ENCODE measurements at regions not wholly inside any gene's neighbourhood (a gene's known extent, or its start where the extent isn't known, plus 50 kb on each side); places are given as distances from the start of the nearest gene placed in this dataset.

DNA sequence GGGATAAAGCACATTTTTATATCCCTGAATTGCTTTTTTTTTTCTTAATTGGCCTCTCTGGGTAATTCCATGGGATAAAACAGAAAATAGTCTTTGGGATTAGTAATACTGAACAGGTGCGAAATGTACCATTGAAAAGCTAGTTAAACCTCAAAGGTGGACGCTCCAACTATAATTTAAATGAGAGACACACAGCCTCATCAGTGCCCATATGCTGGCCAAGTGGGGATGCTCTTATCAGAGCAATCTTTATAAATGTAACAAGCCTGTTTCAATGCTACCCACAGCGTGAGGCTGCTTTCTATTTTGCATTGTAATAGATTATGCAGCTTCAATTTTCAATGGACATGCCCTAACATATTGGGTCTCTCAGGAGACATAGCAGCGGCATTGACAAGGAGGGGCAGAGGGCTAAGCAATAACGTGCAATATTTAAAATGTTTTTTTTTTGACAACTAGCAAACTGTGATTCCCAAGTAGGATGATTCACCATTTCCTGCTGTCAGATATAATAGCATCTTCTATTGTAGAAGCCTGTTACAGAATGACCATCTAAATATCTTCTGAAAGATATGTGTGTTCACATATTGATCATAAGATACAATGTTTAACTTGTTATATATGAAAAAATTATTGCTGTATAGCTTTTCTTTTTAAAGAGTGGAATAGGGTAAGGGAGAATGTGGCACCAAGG lies 91.3 kb upstream of the BET1 start:
- TF ChIP-seq POLR2AphosphoS5 (IDR thresholded peaks at IDR 0.05; ENCODE audit: low read depth, low read length) (no peak), POLR2A (IDR thresholded peaks at IDR 0.05; ENCODE audit: low read depth, low read length) (no peak), PAX5 (IDR thresholded peaks at IDR 0.05; ENCODE audit: insufficient read depth, low read length, severe bottlenecking) (no peak), TAF1 (IDR thresholded peaks at IDR 0.05; ENCODE audit: low read depth, low read length) (no peak), POU2F2 (IDR thresholded peaks at IDR 0.05; ENCODE audit: low read depth, low read length) (no peak), SPI1 (IDR thresholded peaks at IDR 0.05; ENCODE audit: low read depth, low read length) (no peak)
- no peak for FAIRE-seq
- DNase-seq (ENCODE audit: insufficient read length, low spot score) = no peak

DNA sequence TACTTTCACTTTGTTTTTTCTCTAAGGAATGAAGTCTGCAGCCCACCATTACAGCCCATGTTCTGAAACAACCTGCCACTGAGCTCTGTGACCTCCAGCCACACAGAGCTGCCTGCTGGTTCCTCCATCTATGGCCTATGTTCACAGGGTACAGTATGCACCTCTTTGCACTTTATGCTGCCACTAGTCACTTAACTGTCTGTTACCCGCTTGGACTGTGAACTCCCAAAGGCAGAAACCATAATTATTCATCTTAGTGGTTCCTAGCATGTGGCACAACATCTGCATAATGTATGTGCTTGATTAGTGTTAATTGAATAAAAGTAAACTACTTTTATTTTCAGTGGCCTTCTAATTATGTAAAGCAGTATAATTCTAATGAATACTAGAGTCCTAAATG lies 95.5 kb upstream of the BET1 start:
- TF ChIP-seq PAX5 (IDR thresholded peaks at IDR 0.05; ENCODE audit: insufficient read depth, low read length, severe bottlenecking) = no peak
- TF ChIP-seq POLR2A (IDR thresholded peaks at IDR 0.05; ENCODE audit: low read depth, low read length) = no peak
- TF ChIP-seq POLR2AphosphoS5 (IDR thresholded peaks at IDR 0.05; ENCODE audit: low read depth, low read length) = no peak
- no peak for TF ChIP-seq TAF1 (IDR thresholded peaks at IDR 0.05; ENCODE audit: low read depth, low read length)
- TF ChIP-seq SPI1 (IDR thresholded peaks at IDR 0.05; ENCODE audit: low read depth, low read length) = no peak
- no peak for TF ChIP-seq POU2F2 (IDR thresholded peaks at IDR 0.05; ENCODE audit: low read depth, low read length)
- FAIRE-seq (no peak), DNase-seq (ENCODE audit: insufficient read length, low spot score) (no peak)

DNA sequence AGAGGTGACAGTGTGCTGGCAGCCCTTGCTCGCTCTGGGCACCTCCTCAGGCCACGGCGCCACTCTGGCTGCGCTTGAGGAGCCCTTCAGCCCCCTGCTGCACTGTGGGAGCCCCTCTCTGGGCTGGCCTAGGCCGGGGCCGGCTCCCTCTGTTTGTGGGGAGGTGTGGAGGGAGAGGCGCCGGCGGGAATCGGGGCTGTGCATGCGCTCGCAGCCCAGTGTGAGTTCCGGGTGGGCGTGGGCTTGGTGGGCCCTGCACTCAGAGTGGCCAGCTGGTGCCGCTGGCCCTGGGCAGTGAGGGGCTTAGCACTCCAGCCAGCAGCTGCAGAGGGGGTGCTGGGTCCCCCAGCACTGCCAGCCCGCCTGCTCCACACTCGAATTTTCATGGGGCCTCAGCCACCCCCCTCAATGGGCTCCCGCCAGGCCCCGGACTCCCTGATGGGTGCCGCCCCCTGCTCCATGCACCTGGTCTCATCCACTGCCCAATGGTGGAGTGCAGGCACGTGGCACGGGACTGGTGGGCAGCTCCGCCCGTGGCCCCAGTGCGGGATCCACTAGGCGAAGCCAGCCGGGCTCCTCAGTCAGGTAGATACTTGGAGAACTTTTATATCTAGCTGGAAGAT lies 96.7 kb upstream of the BET1 start:
- FAIRE-seq (no peak), DNase-seq (ENCODE audit: insufficient read length, low spot score) (no peak)
- TF ChIP-seq TAF1 (IDR thresholded peaks at IDR 0.05; ENCODE audit: low read depth, low read length) = no peak
- no peak for TF ChIP-seq POU2F2 (IDR thresholded peaks at IDR 0.05; ENCODE audit: low read depth, low read length)
- no peak for TF ChIP-seq SPI1 (IDR thresholded peaks at IDR 0.05; ENCODE audit: low read depth, low read length)
- TF ChIP-seq PAX5 (IDR thresholded peaks at IDR 0.05; ENCODE audit: insufficient read depth, low read length, severe bottlenecking) = no peak
- no peak for TF ChIP-seq POLR2A (IDR thresholded peaks at IDR 0.05; ENCODE audit: low read depth, low read length)
- no peak for TF ChIP-seq POLR2AphosphoS5 (IDR thresholded peaks at IDR 0.05; ENCODE audit: low read depth, low read length)

DNA sequence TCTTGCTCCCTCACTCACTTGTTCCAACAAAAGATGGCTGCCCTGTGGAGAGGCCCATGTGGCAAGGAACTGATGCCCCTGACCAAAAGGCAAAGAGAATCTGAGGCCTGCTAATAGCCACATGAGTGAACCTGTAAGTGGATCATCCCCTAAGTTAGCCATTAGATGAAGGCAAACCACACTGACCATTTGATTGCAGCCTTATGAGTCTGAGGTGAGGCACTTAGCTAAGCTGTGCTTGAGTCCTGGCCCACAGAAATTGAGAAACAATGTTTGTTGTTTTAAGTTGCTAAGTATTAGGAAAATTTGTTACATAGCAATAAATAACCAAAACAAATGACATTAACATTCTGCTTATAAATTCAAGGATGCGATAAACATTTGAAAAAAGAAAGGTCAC lies 100.1 kb upstream of the BET1 start:
- DNase-seq (ENCODE audit: insufficient read length, low spot score) = no peak
- no peak for FAIRE-seq
- TF ChIP-seq POU2F2 (IDR thresholded peaks at IDR 0.05; ENCODE audit: low read depth, low read length) = no peak
- TF ChIP-seq SPI1 (IDR thresholded peaks at IDR 0.05; ENCODE audit: low read depth, low read length) = no peak
- no peak for TF ChIP-seq PAX5 (IDR thresholded peaks at IDR 0.05; ENCODE audit: insufficient read depth, low read length, severe bottlenecking)
- no peak for TF ChIP-seq POLR2AphosphoS5 (IDR thresholded peaks at IDR 0.05; ENCODE audit: low read depth, low read length)
- no peak for TF ChIP-seq TAF1 (IDR thresholded peaks at IDR 0.05; ENCODE audit: low read depth, low read length)
- TF ChIP-seq POLR2A (IDR thresholded peaks at IDR 0.05; ENCODE audit: low read depth, low read length) = no peak

DNA sequence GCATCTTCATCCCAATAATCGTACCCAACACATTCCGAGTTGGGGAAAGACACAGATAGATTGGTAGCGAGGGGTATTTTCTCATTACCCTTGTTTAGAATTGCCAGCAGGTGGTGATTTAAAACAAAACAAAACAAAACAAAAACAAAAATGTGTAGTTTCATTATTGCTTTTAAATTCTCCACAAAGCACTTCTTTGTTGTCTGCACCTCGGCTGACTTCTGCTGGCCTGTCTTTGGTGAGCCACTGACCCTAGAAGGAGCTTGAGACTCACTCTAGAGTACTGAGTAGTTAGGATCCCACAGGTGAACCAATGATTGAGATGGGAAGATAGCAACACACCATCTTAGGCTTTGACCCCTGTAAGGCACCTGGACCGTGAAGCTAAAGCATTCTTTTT lies 105.4 kb upstream of the BET1 start:
- no peak for DNase-seq (ENCODE audit: insufficient read length, low spot score)
- TF ChIP-seq SPI1 (IDR thresholded peaks at IDR 0.05; ENCODE audit: low read depth, low read length) = no peak
- no peak for TF ChIP-seq POU2F2 (IDR thresholded peaks at IDR 0.05; ENCODE audit: low read depth, low read length)
- TF ChIP-seq PAX5 (IDR thresholded peaks at IDR 0.05; ENCODE audit: insufficient read depth, low read length, severe bottlenecking) = no peak
- TF ChIP-seq POLR2AphosphoS5 (IDR thresholded peaks at IDR 0.05; ENCODE audit: low read depth, low read length) = no peak
- no peak for TF ChIP-seq POLR2A (IDR thresholded peaks at IDR 0.05; ENCODE audit: low read depth, low read length)
- TF ChIP-seq TAF1 (IDR thresholded peaks at IDR 0.05; ENCODE audit: low read depth, low read length) = no peak
- no peak for FAIRE-seq

DNA sequence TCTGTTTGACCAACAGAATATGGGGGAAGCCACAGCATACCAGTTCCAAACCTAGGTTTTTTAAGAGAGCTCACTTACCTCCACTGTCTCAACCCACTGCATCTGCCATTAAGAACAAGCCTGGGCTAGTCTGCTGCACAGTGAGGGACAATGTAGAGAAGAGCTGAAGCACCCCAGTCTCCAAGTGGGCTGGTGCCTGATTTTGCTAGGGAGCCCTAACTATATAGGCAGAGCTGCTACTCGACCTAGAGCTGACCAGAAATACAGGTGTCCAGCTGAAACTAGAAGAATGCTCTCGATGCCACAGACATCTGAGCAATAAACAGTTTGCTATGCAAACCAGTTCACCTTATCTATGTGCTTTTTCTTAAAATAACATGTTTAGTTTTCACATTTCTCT lies 106.9 kb upstream of the BET1 start:
- TF ChIP-seq SPI1 (IDR thresholded peaks at IDR 0.05; ENCODE audit: low read depth, low read length) (no peak), PAX5 (IDR thresholded peaks at IDR 0.05; ENCODE audit: insufficient read depth, low read length, severe bottlenecking) (no peak), TAF1 (IDR thresholded peaks at IDR 0.05; ENCODE audit: low read depth, low read length) (no peak), POLR2A (IDR thresholded peaks at IDR 0.05; ENCODE audit: low read depth, low read length) (no peak)
- no peak for FAIRE-seq
- no peak for DNase-seq (ENCODE audit: insufficient read length, low spot score)

DNA sequence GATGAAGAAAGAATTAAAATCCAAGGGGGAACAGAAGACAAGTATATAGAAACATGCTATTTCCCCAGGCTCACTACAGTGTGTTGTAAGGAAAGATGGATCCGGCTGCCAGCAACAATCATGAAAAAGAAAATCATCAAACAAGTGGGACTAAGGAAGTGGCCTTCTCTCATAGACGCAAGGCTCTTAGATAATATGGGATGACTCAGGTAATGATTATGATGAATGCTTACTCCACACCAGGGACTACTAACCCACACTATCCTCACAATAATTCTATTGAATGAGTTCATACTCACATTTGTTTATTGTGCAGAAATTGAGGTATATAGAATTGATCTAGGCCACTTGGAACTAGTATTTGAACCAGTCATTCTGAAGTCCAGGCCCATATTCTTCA lies 111.2 kb upstream of the BET1 start:
- TF ChIP-seq SPI1 (IDR thresholded peaks at IDR 0.05; ENCODE audit: low read depth, low read length) (no peak), POU2F2 (IDR thresholded peaks at IDR 0.05; ENCODE audit: low read depth, low read length) (no peak), PAX5 (IDR thresholded peaks at IDR 0.05; ENCODE audit: insufficient read depth, low read length, severe bottlenecking) (no peak), TAF1 (IDR thresholded peaks at IDR 0.05; ENCODE audit: low read depth, low read length) (no peak), POLR2AphosphoS5 (IDR thresholded peaks at IDR 0.05; ENCODE audit: low read depth, low read length) (no peak), POLR2A (IDR thresholded peaks at IDR 0.05; ENCODE audit: low read depth, low read length) (no peak)
- no peak for DNase-seq (ENCODE audit: insufficient read length, low spot score)
- no peak for FAIRE-seq

DNA sequence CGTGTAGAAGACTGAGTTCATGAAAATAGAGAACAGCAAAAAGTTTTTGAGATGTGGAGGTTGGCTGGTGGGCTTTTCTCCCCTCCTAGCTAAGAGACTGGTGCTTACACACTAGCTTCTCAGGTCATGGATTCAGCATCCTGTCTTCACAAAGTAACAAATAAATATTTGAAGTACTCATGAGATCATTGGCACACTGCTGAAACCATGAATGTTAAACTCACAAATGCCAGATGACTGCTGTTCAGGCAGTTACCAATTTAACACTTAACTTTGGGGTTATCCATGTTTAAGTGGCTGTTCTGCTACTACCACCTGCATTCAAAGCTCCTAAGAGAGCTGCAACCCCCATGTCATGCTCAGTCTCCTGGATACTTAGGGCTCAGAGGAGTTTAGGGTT lies 119.0 kb upstream of the BET1 start:
- no peak for FAIRE-seq

DNA sequence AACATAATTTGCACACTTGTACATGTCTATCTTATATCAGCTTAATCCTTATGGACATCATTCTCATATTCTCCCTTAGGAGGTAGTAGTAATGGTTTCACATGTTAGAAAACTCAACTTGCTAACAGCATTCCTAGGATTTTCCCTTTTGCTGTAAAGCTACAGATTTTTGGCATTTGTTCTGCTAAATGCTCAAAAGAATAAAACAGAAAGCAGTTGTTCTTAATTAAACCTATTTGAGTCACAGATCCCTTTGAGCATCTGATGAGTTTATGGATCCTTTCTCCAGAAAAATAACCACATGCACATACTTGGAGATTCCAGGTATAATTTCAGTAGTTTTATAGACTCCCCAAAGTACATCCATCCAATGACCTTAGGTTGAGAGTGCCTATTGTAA lies 122.9 kb upstream of the BET1 start:
- FAIRE-seq = no peak
- TF ChIP-seq POLR2AphosphoS5 (IDR thresholded peaks at IDR 0.05; ENCODE audit: low read depth, low read length) (no peak), POLR2A (IDR thresholded peaks at IDR 0.05; ENCODE audit: low read depth, low read length) (no peak), TAF1 (IDR thresholded peaks at IDR 0.05; ENCODE audit: low read depth, low read length) (no peak), SPI1 (IDR thresholded peaks at IDR 0.05; ENCODE audit: low read depth, low read length) (no peak), POU2F2 (IDR thresholded peaks at IDR 0.05; ENCODE audit: low read depth, low read length) (no peak), PAX5 (IDR thresholded peaks at IDR 0.05; ENCODE audit: insufficient read depth, low read length, severe bottlenecking) (no peak)

More for the DNA sequence above, 119.0 kb upstream of the BET1 start:
- DNase-seq (ENCODE audit: insufficient read length, low spot score) = no peak
- TF ChIP-seq POLR2A (IDR thresholded peaks at IDR 0.05; ENCODE audit: low read depth, low read length) (no peak), SPI1 (IDR thresholded peaks at IDR 0.05; ENCODE audit: low read depth, low read length) (no peak), POLR2AphosphoS5 (IDR thresholded peaks at IDR 0.05; ENCODE audit: low read depth, low read length) (no peak), TAF1 (IDR thresholded peaks at IDR 0.05; ENCODE audit: low read depth, low read length) (no peak), POU2F2 (IDR thresholded peaks at IDR 0.05; ENCODE audit: low read depth, low read length) (no peak), PAX5 (IDR thresholded peaks at IDR 0.05; ENCODE audit: insufficient read depth, low read length, severe bottlenecking) (no peak)

More for the DNA sequence above, 122.9 kb upstream of the BET1 start:
- no peak for DNase-seq (ENCODE audit: insufficient read length, low spot score)

Data from GM12891 (cell line).